GM18519 (cell line): ENCODE measurements at regions not wholly inside any gene's neighbourhood (a gene's known extent, or its start where the extent isn't known, plus 50 kb on each side); places are given as distances from the start of the nearest gene placed in this dataset.
"Not testable (repeated sequence)": the region's sequence is repeated elsewhere in the genome, so short reads cannot be mapped to it uniquely, and the experiment has no call there.

Experiments
- ATAC-seq: cut with Tn5 transposase; IDR thresholded peaks from one replicate; pipeline ENCODE4 v1.9.1; 2021; ENCODE audit warnings: mild to moderate bottlenecking, moderate library complexity; ENCODE audit not compliant: unreplicated experiment, low FRiP score

DNA sequence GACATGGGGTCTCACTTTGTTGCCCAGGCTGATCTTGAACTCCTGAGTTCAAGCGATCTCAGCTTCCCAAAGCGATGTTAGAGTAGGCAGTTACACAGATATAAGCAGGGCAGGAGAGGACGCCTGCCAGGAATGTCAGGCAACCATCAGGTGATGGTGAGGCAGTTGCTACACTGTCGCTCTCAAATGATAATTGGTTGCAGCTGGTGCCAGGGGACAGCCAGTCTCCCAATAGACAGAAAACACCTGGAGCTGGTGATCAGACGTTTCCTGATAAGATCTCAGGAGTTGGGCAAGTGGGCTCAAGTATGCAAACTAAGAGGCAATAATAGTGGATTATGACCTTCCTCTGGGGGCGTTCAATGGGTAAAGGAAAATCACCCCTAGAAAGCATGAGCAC is 163.1 kb upstream of the RGPD4 start:
- ATAC-seq = no peak

DNA sequence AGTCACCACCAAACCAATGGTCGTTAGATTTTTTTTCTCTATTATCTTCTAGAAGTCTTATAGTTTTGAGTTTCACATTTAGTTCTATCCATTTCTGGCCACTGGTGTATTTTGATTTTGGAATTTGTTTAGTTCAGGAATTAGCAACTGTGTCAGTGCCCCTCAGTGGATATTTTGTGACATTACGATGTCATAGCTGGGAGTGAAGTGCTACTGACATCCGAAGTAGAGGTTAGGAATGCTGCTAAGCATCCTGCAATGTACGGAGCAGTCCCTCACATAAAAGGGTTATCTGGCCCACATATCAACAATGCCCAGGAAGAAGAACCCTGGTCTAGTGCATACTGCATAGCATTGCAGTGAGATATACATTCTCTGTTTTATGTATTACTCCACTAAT is 157.4 kb upstream of the RGPD4 start:
- ATAC-seq = no peak

DNA sequence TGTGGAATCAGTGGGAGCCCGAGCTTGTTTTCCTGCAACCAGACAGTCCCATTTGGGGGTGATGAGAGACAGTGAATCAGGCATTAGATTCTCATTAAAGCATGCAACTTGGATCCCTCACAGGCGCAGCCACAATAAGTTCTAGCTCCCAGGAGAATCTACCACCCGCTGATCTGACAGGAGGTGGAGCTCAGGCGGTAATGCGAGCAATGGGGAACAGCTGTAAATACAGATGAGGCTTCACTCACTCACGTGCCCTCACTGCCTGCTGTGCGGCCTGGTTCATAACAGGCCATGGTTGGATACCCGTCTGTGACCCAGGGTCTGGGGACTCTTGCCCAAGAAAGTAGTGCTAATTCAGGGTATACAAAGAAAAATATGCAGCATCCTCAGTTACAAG is 144.8 kb upstream of the RGPD4 start:
- no peak for ATAC-seq

DNA sequence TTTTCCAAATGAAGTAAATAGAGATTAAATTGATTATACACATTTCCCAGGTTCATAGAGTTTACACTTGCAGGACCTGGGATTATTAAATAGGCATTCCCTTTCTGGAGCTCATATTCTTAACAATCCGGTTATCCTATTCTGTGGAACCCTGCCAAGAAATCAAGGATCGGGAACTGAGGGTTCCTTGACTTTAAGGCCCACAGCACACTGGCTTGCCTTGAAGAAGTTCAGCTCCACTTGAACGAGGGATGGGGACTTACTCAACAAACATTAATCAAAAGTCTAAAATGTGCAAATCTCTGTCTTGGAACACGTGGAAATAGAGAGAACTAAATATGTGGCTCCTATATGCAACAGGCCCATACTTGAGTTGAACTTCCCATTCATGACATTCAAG is 142.3 kb upstream of the RGPD4 start:
- no peak for ATAC-seq

DNA sequence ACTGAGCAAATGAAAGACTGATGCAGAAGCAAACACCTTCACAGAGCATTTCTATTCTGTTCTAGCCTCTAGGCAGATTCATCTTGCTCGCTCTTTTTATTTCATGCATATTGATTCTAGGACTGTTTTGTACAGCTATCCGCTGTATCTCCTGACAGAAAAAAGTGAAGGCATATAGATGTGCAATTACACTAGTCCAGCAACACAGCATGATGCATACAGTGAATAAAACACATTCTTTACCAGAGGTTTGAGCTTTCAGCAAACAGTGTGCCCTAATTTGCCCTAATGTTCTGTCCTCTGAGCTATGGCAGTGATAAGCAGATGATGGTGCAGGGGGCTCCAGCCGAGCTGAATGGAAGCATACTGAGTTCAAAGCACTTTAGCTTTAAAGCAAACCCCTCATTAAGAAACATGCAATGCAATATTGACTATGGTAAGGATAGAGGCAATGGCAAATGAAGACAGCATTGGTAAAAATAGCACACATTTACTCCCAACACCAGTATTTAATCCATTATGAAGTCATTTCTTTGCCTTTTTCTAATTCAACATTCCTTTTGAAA is 141.2 kb upstream of the RGPD4 start:
- no peak for ATAC-seq

DNA sequence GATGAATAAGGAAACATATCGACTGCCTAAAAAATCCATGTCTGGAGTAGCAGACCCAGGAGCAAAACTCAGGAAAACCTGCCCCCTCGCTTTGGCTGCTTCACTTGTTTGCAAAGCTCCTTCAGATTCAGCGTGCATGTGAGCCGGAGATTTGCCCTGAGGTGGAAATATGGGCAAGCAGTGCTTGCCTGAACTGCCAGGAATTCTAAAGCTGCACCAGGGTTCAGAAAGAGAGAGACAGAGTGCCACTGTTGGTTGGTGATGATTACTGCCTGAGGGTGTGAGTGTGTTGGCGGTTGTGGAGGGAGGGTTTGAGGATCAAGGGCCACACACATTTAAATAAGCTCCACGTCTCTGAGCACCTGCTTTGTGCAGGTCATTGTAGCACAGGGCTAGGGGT is 139.6 kb upstream of the RGPD4 start:
- ATAC-seq = no peak

DNA sequence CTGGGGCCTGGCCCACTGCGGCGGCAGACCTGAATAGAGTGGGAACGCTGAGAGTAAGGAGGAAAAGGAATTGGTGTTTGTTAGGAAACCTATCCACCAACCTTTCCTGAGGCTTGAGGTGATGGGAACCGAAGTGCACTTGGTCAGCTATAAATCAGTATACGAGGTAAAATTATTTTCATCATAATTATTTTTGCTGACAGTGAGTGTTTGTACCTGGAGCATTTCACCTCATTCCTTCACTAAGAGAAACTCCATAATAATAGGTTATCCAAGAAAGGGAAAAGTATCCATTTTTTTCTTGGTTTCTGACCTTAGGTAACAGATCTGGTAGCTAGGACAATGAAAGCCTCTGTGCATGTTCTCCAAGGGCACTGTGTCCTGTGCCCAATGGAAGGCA is 138.6 kb upstream of the RGPD4 start:
- no peak for ATAC-seq

DNA sequence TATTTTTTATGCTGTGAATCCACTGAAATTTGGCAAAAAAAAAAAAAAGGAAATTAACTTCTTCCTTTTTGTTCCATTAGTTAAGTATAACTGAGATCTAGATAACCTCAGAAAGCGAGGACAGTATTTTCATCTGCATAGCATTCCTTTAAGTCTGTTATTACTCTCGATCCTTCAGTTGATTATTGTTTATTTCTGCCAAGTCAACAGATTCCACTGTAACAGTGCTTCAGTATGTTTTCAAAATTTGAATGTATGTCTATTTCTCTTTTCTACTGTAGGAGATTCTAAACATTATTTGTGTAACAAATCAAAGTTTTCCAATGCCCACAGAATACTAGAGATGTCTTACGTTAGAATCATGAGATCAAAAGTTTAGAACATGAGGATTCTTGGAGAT is 133.1 kb upstream of the RGPD4 start:
- no peak for ATAC-seq

DNA sequence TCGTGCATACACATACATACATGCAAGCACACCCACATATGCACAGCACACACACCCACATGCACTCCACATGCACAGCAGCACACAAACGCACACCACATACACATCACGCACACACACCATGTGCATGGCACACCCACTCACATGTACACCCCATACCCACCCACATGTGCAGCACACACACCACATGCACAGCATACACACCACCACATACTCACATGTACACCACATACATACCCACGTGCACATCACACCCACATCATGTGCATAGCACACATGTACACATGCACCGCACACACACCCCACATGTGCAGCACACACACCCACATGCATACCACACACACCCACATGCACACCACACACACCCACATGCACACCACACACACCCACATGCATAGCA is 132.0 kb upstream of the RGPD4 start:
- no peak for ATAC-seq

DNA sequence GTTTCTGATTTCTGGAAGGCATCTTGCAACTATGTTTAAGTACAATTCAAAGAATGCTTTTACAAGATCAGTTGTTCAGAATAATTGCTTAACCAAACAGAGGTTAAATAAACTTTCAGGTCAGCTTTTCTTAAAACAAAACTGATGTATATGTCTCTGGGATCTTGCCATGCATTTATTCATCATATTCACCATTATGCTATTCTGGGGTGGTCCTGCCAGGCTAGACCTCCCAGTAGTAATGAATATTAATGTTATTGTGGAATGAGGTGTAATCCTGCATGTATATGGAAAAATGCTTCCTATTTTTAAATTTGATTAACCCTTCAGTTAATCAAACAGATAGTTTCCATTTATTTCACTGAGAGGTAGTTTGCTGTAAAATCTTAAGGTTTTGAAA is 129.3 kb upstream of the RGPD4 start:
- no peak for ATAC-seq

DNA sequence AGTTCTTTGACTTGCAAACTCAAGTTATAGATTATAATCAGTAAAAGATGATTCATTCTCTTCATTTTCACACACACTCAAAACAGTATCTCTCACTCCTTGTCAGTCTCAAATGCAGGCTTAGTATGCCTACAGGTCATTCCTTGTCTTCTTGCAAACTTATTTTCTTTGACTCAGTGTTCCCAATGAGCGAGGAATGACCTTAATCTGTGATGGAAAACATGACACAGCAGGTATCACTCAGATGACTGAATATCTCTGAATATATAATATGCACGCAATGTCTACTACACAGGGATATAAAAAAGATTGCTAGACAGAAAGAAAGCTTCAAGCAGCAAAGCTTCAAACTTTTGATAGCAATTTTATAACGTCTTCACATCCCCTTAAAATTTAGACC is 127.8 kb upstream of the RGPD4 start:
- no peak for ATAC-seq

DNA sequence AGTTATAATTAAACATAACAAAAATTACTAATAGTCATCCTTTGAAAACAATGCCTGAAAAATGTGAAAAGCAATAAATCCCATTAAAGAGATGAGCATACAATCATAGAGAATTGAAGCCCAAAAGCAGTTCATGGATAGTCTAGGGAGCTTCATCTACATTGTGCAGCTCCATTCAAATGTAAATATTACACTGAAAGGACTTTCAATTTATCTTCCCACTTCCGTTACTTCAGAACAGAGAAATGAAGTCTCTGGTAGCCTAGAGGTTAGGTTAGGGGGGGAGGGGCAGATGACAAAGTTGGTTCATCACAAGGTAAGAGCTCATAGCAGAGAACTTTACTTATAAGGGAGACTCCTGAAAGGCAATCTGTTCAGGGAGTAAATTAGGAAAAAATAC is 126.6 kb upstream of the RGPD4 start:
- ATAC-seq = no peak

DNA sequence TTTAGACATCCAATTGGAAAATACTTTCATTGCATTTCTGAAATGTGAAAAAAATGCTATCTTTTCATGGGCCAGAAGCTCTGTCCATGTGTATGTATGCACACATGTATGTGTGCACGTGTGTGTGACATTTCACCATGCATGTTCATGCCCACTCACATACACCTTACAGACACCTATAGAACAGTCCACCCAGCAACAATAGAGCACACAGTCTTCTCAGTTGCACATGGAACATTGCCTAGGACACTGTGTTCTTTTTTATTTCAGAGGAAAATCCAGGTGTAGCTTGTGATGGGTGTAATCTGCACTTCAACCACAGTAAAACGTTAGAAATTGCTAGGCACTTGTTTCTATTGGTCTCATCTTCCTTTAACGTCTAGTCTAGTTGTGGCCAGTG is 114.8 kb upstream of the RGPD4 start:
- no peak for ATAC-seq

DNA sequence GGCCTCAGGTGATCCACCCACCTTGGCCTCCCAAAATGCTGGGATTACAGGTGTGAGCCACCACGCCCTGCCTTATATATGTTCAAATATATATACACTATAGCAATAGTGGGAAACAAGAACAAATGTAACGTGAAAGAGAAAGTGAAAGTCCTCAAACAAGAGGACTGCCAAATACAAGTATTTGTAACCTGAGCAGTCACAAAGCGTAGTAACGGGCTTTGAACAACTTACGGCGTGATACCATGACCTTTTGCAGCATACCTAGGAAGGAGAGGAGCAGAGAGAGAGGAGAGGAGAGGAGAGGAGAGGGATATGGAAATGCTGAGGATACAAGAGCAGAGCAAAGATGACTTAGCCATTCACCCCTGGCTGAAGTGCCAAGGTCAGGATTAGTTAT is 113.8 kb upstream of the RGPD4 start:
- ATAC-seq = peak; percentile 75

DNA sequence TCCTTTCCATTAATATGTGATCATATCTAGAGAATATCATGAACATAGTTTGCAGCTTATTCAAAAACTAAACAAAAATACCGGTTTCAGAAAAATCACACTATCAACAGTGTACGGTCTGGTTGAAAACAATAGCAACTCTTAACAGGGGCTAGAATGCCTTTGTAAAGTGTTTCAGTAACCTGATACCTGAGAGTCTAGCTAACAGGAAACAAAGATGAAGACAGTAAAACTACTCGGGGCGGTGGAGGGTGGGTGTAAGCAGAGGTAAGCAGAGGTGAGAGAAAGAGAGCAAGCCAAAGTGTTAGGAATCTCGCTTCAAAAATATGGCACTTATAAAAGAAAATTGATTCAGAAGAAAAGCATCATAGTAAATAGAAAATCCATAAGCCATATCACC is 109.0 kb upstream of the RGPD4 start:
- no peak for ATAC-seq

DNA sequence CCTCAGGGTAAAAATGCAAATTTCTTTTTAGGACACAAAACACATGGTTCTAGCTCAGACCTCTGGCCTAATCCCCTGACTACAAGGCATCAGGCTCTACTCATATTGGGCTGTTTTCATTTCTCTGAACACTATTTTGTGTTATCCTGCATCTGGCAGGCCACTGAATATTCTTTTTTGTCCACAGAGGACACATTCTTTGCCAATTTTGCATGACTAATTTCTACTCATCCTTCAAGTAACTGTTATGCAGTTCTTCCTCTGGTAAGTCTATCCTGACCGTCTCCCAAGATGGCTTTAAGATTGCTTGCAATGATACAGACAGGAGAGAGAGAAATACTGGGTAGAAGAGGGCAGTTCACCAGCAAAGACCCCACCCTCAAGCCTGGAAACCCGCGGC is 107.6 kb upstream of the RGPD4 start:
- no peak for ATAC-seq

DNA sequence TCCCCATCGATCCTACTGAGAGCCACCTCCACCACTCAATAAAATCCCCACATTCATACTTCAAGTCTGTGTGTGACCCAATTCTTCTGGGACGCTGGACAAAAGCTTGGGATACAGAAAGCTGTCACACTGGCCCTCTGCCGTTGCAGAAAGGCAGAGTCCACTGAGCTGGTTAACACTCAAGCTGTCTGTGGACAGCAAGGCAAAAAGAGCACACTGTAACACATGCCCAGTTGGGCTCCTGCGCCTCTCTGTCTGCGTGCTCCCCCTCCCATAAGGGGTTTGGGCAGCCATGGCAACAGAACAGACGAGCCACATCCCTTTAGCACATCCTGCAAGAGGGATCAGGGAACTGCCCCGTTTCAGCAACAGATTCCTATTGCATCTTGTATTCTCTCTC is 106.9 kb upstream of the RGPD4 start:
- ATAC-seq = no peak

DNA sequence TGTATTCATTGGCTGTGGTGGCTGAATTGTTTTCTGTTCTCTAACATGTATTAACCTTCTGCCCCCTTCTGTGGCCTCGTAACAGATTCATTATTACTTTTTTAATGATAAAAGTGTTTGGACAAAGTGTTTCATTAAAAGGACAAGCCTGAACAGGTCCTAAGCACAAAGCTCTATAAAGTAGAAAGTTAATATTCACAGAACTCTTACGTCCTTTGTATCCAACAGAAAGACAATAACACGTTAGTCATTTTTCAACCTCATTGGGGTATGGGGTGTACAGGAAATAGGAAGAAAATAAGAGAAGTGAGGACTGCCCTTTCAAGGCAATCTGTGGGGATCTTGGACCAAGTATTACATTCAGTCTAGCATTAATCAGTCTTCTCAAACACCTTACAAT is 105.5 kb upstream of the RGPD4 start:
- no peak for ATAC-seq

DNA sequence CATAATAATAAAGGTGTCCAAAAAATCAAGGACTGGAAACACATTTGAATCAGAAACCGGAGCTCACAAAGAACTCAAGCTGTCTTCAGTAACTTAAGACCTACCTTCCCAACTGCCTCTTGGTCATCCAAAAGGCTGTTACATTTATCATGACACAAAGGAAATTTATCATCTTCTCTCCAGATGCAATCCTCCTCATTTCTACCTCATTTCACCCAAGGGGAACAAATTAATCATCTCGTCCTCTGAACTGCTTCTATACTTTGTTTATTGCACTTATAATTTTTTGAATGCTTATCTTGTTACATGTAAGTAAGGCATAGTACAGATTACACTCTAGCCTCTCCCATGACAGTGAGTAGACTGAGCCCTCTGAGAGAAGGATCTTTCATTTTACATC is 105.1 kb upstream of the RGPD4 start:
- no peak for ATAC-seq

DNA sequence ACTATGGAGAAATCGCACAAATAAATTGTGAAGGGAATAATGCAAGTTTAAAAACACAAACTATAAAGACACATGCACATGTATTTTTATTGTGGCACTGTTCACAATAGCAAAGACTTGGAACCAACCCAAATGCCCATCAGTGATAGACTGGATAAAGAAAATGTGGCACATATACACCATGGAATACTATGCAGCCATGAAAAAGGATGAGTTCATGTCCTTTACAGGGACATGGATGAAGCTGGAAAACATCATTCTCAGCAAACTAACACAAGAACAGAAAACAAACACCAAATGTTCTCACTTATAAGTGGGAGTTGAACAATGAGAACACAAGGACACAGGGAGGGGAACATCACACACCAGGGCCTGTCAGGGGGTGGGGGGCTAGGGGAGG is 100.9 kb upstream of the RGPD4 start:
- ATAC-seq = not testable (repeated sequence)

DNA sequence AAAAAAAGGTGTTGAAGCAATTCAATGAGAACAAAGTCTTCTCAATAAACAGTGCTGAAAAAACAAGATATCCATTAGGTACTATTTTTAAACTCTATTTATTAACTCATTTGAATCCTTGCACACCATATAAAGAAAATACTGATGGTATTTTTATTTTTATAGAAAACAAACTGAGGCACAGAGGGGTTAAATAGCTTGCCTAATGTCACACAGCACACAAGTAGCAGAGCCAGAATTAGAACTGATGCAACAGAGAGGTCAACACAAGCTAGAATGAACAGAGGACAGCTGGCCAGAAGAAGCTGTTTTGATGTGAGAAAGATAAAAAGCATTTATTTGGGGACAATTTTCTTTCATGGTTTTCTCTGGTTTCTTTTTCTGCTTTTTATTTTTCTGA is 99.4 kb upstream of the RGPD4 start:
- ATAC-seq = no peak

DNA sequence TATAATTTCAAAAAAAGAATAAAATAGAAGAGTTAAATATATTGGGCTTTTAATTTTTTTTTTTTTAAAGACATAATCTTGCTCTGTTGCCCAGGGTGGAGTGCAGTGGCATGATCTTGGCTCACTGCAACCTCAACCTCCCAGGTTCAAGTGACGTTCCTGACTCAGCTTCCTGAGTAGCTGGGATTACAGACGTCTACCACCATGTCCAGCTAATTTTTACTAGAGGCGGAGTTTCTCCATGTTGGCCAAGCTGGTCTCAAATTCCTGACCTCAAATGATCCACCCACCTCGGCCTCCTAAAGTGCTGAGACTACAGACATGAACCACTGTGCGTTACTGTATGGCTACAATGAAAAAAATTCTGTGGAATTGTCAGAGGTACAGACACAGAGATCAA is 98.1 kb upstream of the RGPD4 start:
- ATAC-seq = no peak

DNA sequence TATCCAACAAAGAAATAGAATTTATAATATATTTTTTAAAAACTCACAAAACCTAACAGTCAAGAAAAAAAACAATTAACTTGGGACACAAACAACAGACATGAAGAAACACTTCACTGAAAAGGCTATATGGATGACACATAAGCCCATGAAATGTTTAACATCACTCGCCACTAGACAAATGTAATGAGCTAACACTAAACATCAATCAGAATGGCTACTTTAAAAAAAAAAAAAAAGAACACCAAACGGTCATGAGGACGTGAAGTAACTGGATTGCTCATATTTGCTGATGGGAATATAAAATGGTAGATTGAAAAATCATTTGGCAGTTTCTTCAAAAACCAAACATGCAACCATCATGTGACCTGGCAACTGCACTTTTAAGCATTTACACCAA is 97.3 kb upstream of the RGPD4 start:
- ATAC-seq = no peak
